Stimulated activated naive CD8-positive, alpha-beta T cell treated with anti-CD3 and anti-CD28 coated beads, Interleukin-15, Interleukin-2, amounts not matched to agents 100 ng/mL and 50 ng/mL, for 24 hours (primary cell): ENCODE measurements at regions not wholly inside any gene's neighbourhood (a gene's known extent, or its start where the extent isn't known, plus 50 kb on each side); places are given as distances from the start of the nearest gene placed in this dataset.
"Not testable (repeated sequence)": the region's sequence is repeated elsewhere in the genome, so short reads cannot be mapped to it uniquely, and the experiment has no call there.

Source experiments
- H3K27ac Mint-ChIP-seq: one replicate; pipeline ENCODE4 v1.8.0; 2021; ENCODE audit warnings: mild to moderate bottlenecking, mixed read lengths
- H3K27me3 Mint-ChIP-seq: one replicate; pipeline ENCODE4 v1.8.0; 2021; ENCODE audit warnings: mixed read lengths
- H3K36me3 Mint-ChIP-seq: one replicate; pipeline ENCODE4 v1.8.0; 2021; ENCODE audit warnings: low read depth, mixed read lengths
- H3K4me1 Mint-ChIP-seq: one replicate; pipeline ENCODE4 v1.8.0; 2021; ENCODE audit warnings: low read depth, mixed read lengths
- H3K4me3 Mint-ChIP-seq: one replicate; pipeline ENCODE4 v1.8.0; 2021; ENCODE audit warnings: mild to moderate bottlenecking, mixed read lengths
- H3K9me3 Mint-ChIP-seq: one replicate; pipeline ENCODE4 v1.8.0; 2021; ENCODE audit warnings: mixed read lengths

- H3K27ac Mint-ChIP-seq, result no peak overlapping the region
- H3K4me3 Mint-ChIP-seq, result no peak overlapping the region
- no peaks in the 10 kb centered on the region for H3K27me3 Mint-ChIP-seq
- no peaks in the 10 kb centered on the region for H3K36me3 Mint-ChIP-seq
- H3K4me1 Mint-ChIP-seq, result no peaks in the 10 kb centered on the region
- no peaks in the 10 kb centered on the region for H3K9me3 Mint-ChIP-seq
Observed at GRCh38 chr15:36109943-36110658, 469.3 kb upstream of the CDIN1 start.

DNA sequence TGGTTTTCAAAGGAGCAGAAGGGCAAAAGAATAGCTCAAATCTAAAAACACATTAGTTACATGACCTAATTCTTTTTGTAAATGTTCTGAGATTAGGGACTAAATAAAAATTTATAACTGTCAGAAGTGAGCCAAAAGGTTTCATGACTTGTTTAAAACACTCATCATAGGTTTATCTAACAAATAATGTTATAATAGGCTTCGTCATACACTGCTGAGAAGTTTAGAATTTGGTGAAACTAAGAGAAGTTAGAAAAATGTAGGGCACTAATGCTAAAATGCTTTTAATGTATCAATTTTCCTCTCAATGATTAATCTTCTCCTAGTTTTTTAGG, 468.8 kb upstream of the CDIN1 start:
- no peaks in the 10 kb centered on the region for H3K27me3 Mint-ChIP-seq
- no peaks in the 10 kb centered on the region for H3K9me3 Mint-ChIP-seq
- no peaks in the 10 kb centered on the region for H3K36me3 Mint-ChIP-seq
- H3K27ac Mint-ChIP-seq, result no peak overlapping the region
- no peak overlapping the region for H3K4me3 Mint-ChIP-seq
- H3K4me1 Mint-ChIP-seq, result no peaks in the 10 kb centered on the region

DNA sequence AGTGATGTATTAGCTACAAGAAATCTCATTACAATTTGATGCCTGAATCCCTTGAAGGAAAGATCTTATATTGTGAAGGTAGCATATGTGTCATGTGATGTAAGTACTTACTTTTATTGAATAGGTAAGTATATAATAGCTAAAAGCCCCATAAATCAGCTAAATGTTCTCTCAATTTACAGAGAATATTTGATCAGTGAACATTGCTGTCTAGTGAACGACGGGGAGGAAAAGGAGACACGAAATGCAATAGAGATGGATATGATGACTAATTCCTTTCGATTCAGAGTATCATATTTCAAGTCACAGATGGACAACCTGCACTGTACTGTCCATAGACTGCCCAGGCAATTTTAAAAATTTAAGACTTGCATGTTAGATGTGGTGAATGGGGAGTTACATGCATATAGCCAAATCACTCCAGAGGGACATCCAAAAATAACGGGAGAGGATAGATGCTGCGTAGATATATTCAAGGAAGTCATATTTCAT, 462.1 kb upstream of the CDIN1 start:
- Mint-ChIP-seq H3K4me3 (no peak overlapping the region), H3K9me3 (peaks cover 3% of the 10 kb centered on the region), H3K36me3 (no peaks in the 10 kb centered on the region), H3K27me3 (no peaks in the 10 kb centered on the region), H3K4me1 (no peaks in the 10 kb centered on the region), H3K27ac (no peak overlapping the region)

DNA sequence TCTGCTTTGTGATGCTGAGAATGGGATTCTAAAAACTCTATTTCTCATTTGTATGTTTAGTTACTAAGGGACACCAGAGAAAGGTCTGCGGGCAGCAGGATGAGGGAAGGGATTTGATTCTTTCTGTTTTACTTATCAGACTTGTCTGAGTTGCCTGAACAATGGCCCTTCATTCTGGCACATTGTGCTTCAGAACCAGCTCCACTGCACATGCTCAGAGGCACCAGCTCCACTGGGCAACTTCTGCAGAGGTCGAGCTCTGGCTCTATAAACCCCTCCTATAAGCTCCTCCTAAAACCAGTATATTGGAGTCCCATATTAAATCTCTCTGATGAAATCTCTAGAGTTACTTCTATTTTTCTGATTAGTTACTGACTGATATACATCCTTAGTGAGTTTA, 453.2 kb upstream of the CDIN1 start:
- H3K36me3 Mint-ChIP-seq, result no peaks in the 10 kb centered on the region
- no peak overlapping the region for H3K4me3 Mint-ChIP-seq
- H3K27me3 Mint-ChIP-seq, result no peaks in the 10 kb centered on the region
- H3K27ac Mint-ChIP-seq, result no peak overlapping the region
- H3K4me1 Mint-ChIP-seq, result no peaks in the 10 kb centered on the region
- H3K9me3 Mint-ChIP-seq, result no peaks in the 10 kb centered on the region

DNA sequence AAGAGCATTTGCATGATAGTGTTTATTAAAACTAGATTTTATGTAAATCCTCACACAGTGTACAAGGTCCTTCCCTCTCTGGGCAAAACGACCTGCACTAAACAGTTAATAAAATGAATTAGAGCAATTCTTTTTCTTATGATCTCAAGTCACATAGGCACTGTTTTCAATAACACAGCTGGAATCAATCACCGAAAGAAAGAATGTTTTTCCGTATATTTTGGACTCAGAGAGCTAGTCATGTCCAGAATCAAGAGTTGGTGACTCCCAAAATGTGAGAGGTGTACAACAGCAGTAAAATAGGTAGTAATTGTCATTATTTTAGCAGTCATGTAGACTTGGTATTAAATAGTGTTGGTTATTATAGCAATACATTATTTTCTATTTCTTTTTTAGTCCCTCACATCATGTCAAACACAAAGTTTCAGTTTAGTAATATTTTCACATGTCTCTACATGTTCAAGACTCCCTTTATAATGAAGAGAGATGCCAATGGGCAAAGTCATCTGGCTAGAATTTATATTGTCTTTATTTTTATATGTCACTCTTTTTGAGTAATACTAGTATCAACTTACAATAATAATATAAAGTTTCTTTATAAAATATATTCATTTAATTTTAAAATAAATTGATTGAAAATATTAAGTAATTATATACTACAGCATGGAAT, 448.6 kb upstream of the CDIN1 start:
- Mint-ChIP-seq H3K27me3 (no peaks in the 10 kb centered on the region), H3K36me3 (no peaks in the 10 kb centered on the region), H3K27ac (no peak overlapping the region), H3K4me1 (no peaks in the 10 kb centered on the region), H3K9me3 (no peaks in the 10 kb centered on the region), H3K4me3 (no peak overlapping the region)

DNA sequence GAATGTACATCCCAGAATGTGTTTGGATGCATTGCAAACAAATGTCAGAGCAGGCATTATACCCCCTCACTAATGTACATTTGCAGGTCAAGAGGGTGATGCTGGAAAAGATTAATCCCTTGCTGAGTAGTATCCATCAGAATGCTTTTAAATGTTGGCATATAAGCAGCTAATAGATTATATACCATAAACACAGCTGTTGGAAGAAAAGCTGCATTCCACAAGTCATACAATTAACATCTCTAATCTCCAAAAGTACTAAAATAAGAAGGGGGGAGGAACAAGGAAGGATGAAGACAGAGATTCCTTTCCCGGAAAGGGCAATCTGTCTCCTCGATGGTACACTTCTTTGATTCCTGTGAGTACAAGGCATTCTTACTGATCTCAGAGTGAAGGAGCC, 445.7 kb upstream of the CDIN1 start:
- H3K4me1 Mint-ChIP-seq, result no peaks in the 10 kb centered on the region

GRCh38 chr15:36136049-36136448, 443.4 kb upstream of the CDIN1 start:
- peaks cover 3% of the 10 kb centered on the region for H3K9me3 Mint-ChIP-seq
- H3K4me3 Mint-ChIP-seq, result no peak overlapping the region
- H3K4me1 Mint-ChIP-seq, result no peaks in the 10 kb centered on the region
- no peaks in the 10 kb centered on the region for H3K27me3 Mint-ChIP-seq
- no peak overlapping the region for H3K27ac Mint-ChIP-seq
- no peaks in the 10 kb centered on the region for H3K36me3 Mint-ChIP-seq

More for the DNA sequence above, 445.7 kb upstream of the CDIN1 start:
- no peaks in the 10 kb centered on the region for H3K27me3 Mint-ChIP-seq
- no peak overlapping the region for H3K4me3 Mint-ChIP-seq
- no peaks in the 10 kb centered on the region for H3K36me3 Mint-ChIP-seq
- H3K9me3 Mint-ChIP-seq, result peaks cover 3% of the 10 kb centered on the region
- H3K27ac Mint-ChIP-seq, result no peak overlapping the region

DNA sequence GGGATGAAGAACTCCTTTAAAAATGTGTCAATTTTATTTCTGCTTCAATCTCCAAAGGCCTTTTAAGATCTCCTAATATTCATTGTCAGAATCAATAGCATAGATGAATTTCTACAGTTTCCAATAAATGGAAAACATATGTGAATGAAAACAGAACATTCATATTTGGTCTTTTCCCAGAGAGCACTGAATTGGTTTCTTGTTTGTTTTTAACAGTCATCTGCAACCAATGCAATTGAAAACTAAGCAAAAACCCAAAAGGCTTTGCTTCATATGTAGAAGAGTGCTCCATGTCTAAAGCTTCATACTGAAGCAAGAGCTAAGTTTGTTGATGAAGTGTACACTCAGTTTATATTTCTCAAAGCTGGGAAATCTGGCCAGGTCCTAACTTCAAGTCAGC, 426.5 kb upstream of the CDIN1 start:
- no peaks in the 10 kb centered on the region for H3K4me1 Mint-ChIP-seq
- H3K9me3 Mint-ChIP-seq, result no peaks in the 10 kb centered on the region
- no peaks in the 10 kb centered on the region for H3K36me3 Mint-ChIP-seq
- H3K27ac Mint-ChIP-seq, result no peak overlapping the region
- no peak overlapping the region for H3K4me3 Mint-ChIP-seq
- no peaks in the 10 kb centered on the region for H3K27me3 Mint-ChIP-seq

DNA sequence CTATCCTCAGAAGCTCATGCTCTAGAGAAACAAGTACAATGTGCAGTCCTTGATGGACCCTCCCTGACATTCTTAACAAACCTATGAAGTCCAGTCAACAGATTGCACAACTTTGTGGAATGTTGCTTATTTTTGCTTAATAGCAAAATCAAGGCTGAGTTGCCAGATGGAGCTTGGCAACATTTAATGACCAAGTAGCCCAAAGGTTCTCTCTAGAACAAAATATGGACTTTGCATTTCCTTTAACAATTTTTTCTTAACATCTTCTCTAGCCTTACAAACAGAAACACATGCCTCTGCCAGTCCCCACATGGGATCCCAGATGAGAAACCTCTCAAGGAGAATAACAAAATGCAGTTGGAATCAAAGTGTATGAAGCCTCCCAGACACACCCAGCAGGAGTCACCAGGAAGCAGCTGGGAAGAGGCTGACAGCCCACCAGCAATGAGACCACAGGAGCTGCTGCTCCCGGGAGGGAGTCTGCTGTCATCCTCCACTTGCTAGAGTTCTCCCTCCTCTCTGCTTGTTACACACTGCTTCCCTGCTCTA, 422.5 kb upstream of the CDIN1 start:
- Mint-ChIP-seq H3K9me3 (peaks cover 5% of the 10 kb centered on the region), H3K36me3 (no peaks in the 10 kb centered on the region)

DNA sequence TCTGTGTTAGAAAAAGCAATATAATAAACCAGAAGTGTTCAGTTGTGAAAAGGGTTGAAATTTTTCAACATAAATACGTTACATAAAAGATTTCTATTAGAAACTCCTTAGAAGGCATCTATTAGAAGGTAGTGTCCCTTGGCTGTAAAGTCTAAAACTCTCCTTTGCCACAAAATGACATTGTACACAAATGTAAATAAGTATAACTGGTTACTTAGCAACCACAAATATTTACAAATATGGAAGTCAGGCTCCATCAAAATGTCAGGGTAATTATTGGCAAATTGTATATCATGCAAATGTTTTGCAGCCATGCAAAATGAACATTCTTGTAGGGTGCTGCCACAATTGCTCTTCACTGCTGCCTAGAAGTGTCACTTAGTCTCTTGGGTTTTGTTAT, 419.1 kb upstream of the CDIN1 start:
- H3K27me3 Mint-ChIP-seq, result no peaks in the 10 kb centered on the region
- no peak overlapping the region for H3K4me3 Mint-ChIP-seq
- H3K36me3 Mint-ChIP-seq, result no peaks in the 10 kb centered on the region
- peaks cover 8% of the 10 kb centered on the region for H3K9me3 Mint-ChIP-seq
- H3K4me1 Mint-ChIP-seq, result no peaks in the 10 kb centered on the region
- H3K27ac Mint-ChIP-seq, result no peak overlapping the region

More for the DNA sequence above, 422.5 kb upstream of the CDIN1 start:
- H3K4me3 Mint-ChIP-seq, result no peak overlapping the region
- H3K27me3 Mint-ChIP-seq, result no peaks in the 10 kb centered on the region
- no peak overlapping the region for H3K27ac Mint-ChIP-seq
- no peaks in the 10 kb centered on the region for H3K4me1 Mint-ChIP-seq

DNA sequence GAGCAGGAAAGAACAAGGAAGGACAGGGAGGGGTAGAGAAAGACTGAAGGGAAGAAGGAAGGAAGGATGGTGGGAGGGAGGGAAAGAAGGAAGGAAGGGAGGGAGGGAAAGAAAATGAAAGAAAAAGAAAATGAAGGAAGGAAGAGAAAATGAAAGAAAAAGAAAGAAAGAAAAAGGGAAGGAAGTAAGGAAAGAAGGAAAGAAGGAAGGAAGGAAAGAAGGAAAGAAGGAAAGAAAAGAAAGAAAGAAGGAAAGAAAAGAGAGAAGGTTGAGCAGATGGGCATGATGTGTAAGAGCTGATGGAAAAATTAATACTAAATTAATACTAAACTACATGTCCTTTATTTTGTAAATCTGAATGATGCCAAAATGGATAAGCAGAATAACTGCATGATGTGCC, 418.3 kb upstream of the CDIN1 start:
- H3K27me3 Mint-ChIP-seq, result no peaks in the 10 kb centered on the region
- no peaks in the 10 kb centered on the region for H3K36me3 Mint-ChIP-seq
- H3K4me1 Mint-ChIP-seq, result no peaks in the 10 kb centered on the region
- peaks cover 8% of the 10 kb centered on the region for H3K9me3 Mint-ChIP-seq
- H3K27ac Mint-ChIP-seq, result no peak overlapping the region
- H3K4me3 Mint-ChIP-seq, result no peak overlapping the region

- Mint-ChIP-seq H3K36me3 (no peaks in the 10 kb centered on the region), H3K27me3 (no peaks in the 10 kb centered on the region), H3K4me1 (no peaks in the 10 kb centered on the region)
Observed at GRCh38 chr15:36161771-36162212, 417.6 kb upstream of the CDIN1 start.

DNA sequence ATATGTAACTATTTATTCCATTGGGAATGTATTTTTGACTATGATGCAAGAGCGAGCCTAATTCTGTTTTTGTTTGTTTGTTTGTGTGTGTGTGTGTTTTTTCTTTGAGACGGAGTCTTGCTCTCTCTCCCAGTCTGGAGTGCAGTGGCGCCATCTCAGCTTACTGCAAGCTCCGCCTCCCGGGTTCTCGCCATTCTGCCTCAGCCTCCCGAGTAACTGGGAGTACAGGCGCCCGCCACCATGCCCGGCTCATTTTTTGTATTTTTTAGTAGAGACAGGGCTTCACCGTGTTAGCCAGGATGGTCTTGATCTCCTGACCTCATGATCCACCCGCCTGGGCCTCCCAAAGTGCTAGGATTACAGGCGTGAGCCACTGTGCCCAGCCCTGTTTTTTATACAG, 415.4 kb upstream of the CDIN1 start:
- not testable (repeated sequence) for H3K36me3 Mint-ChIP-seq, H3K4me1 Mint-ChIP-seq, H3K27me3 Mint-ChIP-seq, H3K4me3 Mint-ChIP-seq, H3K9me3 Mint-ChIP-seq, H3K27ac Mint-ChIP-seq

More at GRCh38 chr15:36161771-36162212, 417.6 kb upstream of the CDIN1 start:
- H3K4me3 Mint-ChIP-seq, result no peak overlapping the region
- H3K27ac Mint-ChIP-seq, result no peak overlapping the region
- H3K9me3 Mint-ChIP-seq, result peaks cover 8% of the 10 kb centered on the region

DNA sequence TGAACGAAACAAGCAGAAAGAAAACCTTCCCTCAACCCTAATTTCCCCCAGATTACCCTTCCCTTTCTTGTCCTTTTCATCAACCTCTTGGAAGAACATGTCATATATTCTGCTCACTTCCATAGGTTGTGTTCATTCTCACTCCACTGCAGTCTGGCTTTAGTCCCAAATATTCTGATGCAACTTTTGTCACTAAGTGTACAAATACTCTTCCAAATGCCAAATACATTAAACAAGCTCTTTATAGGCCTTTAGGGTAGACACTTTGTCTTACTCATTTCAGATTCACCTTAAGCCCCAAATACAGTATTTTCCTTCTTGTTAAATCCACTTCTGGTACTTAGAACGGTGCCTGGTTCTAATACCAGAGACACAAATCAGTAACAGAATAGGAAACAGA, 406.5 kb upstream of the CDIN1 start:
- H3K27me3 Mint-ChIP-seq, result no peaks in the 10 kb centered on the region
- no peaks in the 10 kb centered on the region for H3K9me3 Mint-ChIP-seq
- H3K4me3 Mint-ChIP-seq, result no peak overlapping the region

DNA sequence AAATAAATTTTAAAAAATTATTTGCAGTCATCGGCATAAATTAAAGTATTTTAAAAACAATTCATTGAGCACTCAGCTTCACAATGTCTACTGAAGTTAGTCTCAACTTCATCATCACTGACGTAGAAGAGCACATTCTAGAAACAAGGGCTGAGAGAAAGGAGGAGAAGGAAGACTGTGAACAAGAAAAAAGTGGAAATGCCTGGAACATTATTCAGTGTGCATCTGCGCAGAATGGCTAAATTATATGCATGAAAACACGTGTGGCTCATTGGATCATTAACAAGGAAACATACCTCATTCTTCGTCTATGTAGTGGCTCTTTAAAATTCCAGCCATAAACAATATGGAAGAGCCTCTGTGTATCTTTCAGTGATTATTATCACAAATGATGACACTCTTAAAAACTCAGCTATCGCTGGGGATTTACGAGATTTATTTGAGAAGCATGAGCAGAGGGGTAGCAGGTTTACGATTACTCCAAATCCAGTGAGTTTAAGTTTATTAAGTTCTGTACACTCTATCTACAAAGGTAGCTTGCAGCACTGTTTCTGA, 404.2 kb upstream of the CDIN1 start:
- Mint-ChIP-seq H3K27me3 (no peaks in the 10 kb centered on the region), H3K36me3 (no peaks in the 10 kb centered on the region), H3K27ac (no peak overlapping the region), H3K4me3 (no peak overlapping the region), H3K4me1 (no peaks in the 10 kb centered on the region), H3K9me3 (no peaks in the 10 kb centered on the region)

More for the DNA sequence above, 406.5 kb upstream of the CDIN1 start:
- no peaks in the 10 kb centered on the region for H3K4me1 Mint-ChIP-seq
- H3K36me3 Mint-ChIP-seq, result no peaks in the 10 kb centered on the region
- no peak overlapping the region for H3K27ac Mint-ChIP-seq
